Esophagus (tissue), 2 donors: ENCODE measurements at regions not wholly inside any gene's neighbourhood (a gene's known extent, or its start where the extent isn't known, plus 50 kb on each side); places are given as distances from the start of the nearest gene placed in this dataset.
"Not testable (repeated sequence)": the region's sequence is repeated elsewhere in the genome, so short reads cannot be mapped to it uniquely, and the experiment has no call there.

Experiments
- H3K27ac ChIP-seq, 2 donors: one replicate each; pipeline ENCODE4 v1.5.1; 2013; ENCODE audit warnings: low read depth in 2 of 2, mild to moderate bottlenecking in 2 of 2, inconsistent platforms in 1 of 2, low read length in 1 of 2, moderate library complexity in 1 of 2
- H3K27me3 ChIP-seq, 2 donors: one replicate each; pipeline ENCODE4 v1.6.1; 2013; ENCODE audit warnings: low read length in 2 of 2, control low read depth in 1 of 2, mild to moderate bottlenecking in 1 of 2; ENCODE audit not compliant: insufficient read depth in 2 of 2, control insufficient read depth in 1 of 2
- H3K36me3 ChIP-seq, 2 donors: one replicate each; pipeline ENCODE4 v1.6.1; 2013; ENCODE audit warnings: low read length in 1 of 2; ENCODE audit not compliant: control insufficient read depth in 2 of 2, insufficient read depth in 2 of 2
- H3K4me1 ChIP-seq, 2 donors: one replicate each; pipeline ENCODE4 v1.6.1; 2013; ENCODE audit warnings: low read length in 1 of 2; ENCODE audit not compliant: control insufficient read depth in 2 of 2, insufficient read depth in 2 of 2
- H3K4me3 ChIP-seq, 2 donors: one replicate each; pipeline ENCODE4 v1.5.1; 2013; ENCODE audit warnings: low read length in 2 of 2, mild to moderate bottlenecking in 2 of 2, low read depth in 1 of 2, moderate library complexity in 1 of 2
- H3K9me3 ChIP-seq, 2 donors: one replicate each; pipeline ENCODE4 v1.6.1; 2013; ENCODE audit warnings: mild to moderate bottlenecking in 2 of 2, low read depth in 1 of 2, low read length in 1 of 2, moderate library complexity in 1 of 2; ENCODE audit not compliant: control insufficient read depth in 2 of 2, insufficient read depth in 1 of 2
- WGBS, 2 donors: extraction: QIAGEN DNeasy Blood & Tissue Kit; methylation state at CpG; one replicate each; pipeline ENCODE4 v1.1.7; 2013; 5-methylcytosine and 5-hydroxymethylcytosine counted together
- donor health status: healthy with polysubstance abuse.
- donor health status: Bipolar disorder and iron deficiency.

GRCh38 chr9:109639674-109640579, 140.1 kb upstream of the PALM2AKAP2 start:
- no peaks in the 10 kb centered on the region for H3K9me3 ChIP-seq
- H3K4me1 ChIP-seq, result no peaks in the 10 kb centered on the region
- no peaks in the 10 kb centered on the region for H3K27me3 ChIP-seq
- WGBS, 2 donors, result 4% methylated on average over 43 of the region's 43 CpGs
- H3K36me3 ChIP-seq, result no peaks in the 10 kb centered on the region
- peak overlapping the region in 1 of 2 donors; percentile 20 for H3K4me3 ChIP-seq
- no peak overlapping the region for H3K27ac ChIP-seq

- H3K4me3 ChIP-seq, result peak overlapping the region in 1 of 2 donors; percentile 20
- no peak overlapping the region for H3K27ac ChIP-seq
- H3K27me3 ChIP-seq, result no peaks in the 10 kb centered on the region
- H3K36me3 ChIP-seq, result no peaks in the 10 kb centered on the region
- WGBS, 2 donors, result 1 to 3% methylated on average over 59 of the region's 59 CpGs
- no peaks in the 10 kb centered on the region for H3K4me1 ChIP-seq
- no peaks in the 10 kb centered on the region for H3K9me3 ChIP-seq
These were observed 139.2 kb upstream of the PALM2AKAP2 start for GRCh38 chr9:109640580-109641371.

GRCh38 chr9:109641372-109641659, 138.7 kb upstream of the PALM2AKAP2 start:
- no peaks in the 10 kb centered on the region for H3K27me3 ChIP-seq
- 25 to 30% methylated on average over 8 of the region's 8 CpGs for WGBS, 2 donors
- H3K9me3 ChIP-seq, result no peaks in the 10 kb centered on the region
- H3K27ac ChIP-seq, result no peak overlapping the region
- no peak overlapping the region for H3K4me3 ChIP-seq
- no peaks in the 10 kb centered on the region for H3K36me3 ChIP-seq
- no peaks in the 10 kb centered on the region for H3K4me1 ChIP-seq

- 38 to 53% methylated on average over 1 of the region's 1 CpG for WGBS, 2 donors
- H3K36me3 ChIP-seq, result no peaks in the 10 kb centered on the region
- no peak overlapping the region for H3K27ac ChIP-seq
- H3K27me3 ChIP-seq, result no peaks in the 10 kb centered on the region
- H3K4me1 ChIP-seq, result no peaks in the 10 kb centered on the region
- H3K9me3 ChIP-seq, result no peaks in the 10 kb centered on the region
- H3K4me3 ChIP-seq, result no peak overlapping the region
These were observed 127.9 kb upstream of the PALM2AKAP2 start for GRCh38 chr9:109652112-109652511.

GRCh38 chr9:109652971-109653370, 127.0 kb upstream of the PALM2AKAP2 start:
- Histone ChIP-seq H3K4me3 (no peak overlapping the region), H3K9me3 (no peaks in the 10 kb centered on the region)

GRCh38 chr9:109653470-109653869, 126.5 kb upstream of the PALM2AKAP2 start:
- 70 to 75% methylated on average over 2 of the region's 2 CpGs for WGBS, 2 donors
- H3K27ac ChIP-seq, result no peak overlapping the region
- no peaks in the 10 kb centered on the region for H3K27me3 ChIP-seq
- no peaks in the 10 kb centered on the region for H3K36me3 ChIP-seq
- no peak overlapping the region for H3K4me3 ChIP-seq
- H3K9me3 ChIP-seq, result no peaks in the 10 kb centered on the region
- no peaks in the 10 kb centered on the region for H3K4me1 ChIP-seq

More at GRCh38 chr9:109652971-109653370, 127.0 kb upstream of the PALM2AKAP2 start:
- 33 to 42% methylated on average over 4 of the region's 4 CpGs for WGBS, 2 donors
- Histone ChIP-seq H3K27me3 (no peaks in the 10 kb centered on the region), H3K4me1 (no peaks in the 10 kb centered on the region), H3K36me3 (no peaks in the 10 kb centered on the region), H3K27ac (no peak overlapping the region)

GRCh38 chr9:109663978-109664377, 116.0 kb upstream of the PALM2AKAP2 start:
- 81 to 82% methylated on average over 4 of the region's 4 CpGs for WGBS, 2 donors

GRCh38 chr9:109665736-109666135, 114.3 kb upstream of the PALM2AKAP2 start:
- not testable (repeated sequence) for H3K4me3 ChIP-seq, H3K4me1 ChIP-seq, H3K27me3 ChIP-seq, H3K27ac ChIP-seq, H3K9me3 ChIP-seq, H3K36me3 ChIP-seq
- 59 to 63% methylated on average over 7 of the region's 7 CpGs for WGBS, 2 donors

More at GRCh38 chr9:109663978-109664377, 116.0 kb upstream of the PALM2AKAP2 start:
- not testable (repeated sequence) for H3K4me1 ChIP-seq, H3K27ac ChIP-seq, H3K36me3 ChIP-seq, H3K9me3 ChIP-seq, H3K4me3 ChIP-seq, H3K27me3 ChIP-seq

GRCh38 chr9:109681301-109681700, 98.7 kb upstream of the PALM2AKAP2 start:
- 66 to 72% methylated on average over 2 of the region's 2 CpGs for WGBS, 2 donors
- Histone ChIP-seq H3K4me3 (no peak overlapping the region), H3K27ac (no peak overlapping the region)

More at GRCh38 chr9:109681301-109681700, 98.7 kb upstream of the PALM2AKAP2 start:
- Histone ChIP-seq H3K4me1 (no peaks in the 10 kb centered on the region), H3K9me3 (no peaks in the 10 kb centered on the region), H3K36me3 (no peaks in the 10 kb centered on the region), H3K27me3 (no peaks in the 10 kb centered on the region)
